Endothelial cell of umbilical vein (primary cell): ENCODE measurements at regions not wholly inside any gene's neighbourhood (a gene's known extent, or its start where the extent isn't known, plus 50 kb on each side); places are given as distances from the start of the nearest gene placed in this dataset.
"Not testable (repeated sequence)": the region's sequence is repeated elsewhere in the genome, so short reads cannot be mapped to it uniquely, and the experiment has no call there.

Source experiments
- BruUV-seq: library from RNA; stranded (reverse); fragments of 400-500 nt; replicated peaks from 2 replicates; lab custom pipeline; 2021; lab: Mats Ljungman, UMichigan
- CTCF ChIA-PET: fragments of 300-600, 350-600 bp; sonication (Branson Sonifier 250); formaldehyde crosslinking; loops from one replicate; lab custom pipeline; 2021; ENCODE audit warnings: antibody characterized with exemption, inconsistent platforms; lab: Charles Lee
- POLR2A ChIA-PET: fragments of 300-600, 350-600 bp; sonication (Branson Sonifier 250); formaldehyde crosslinking; loops from one replicate; lab custom pipeline; 2021; ENCODE audit warnings: antibody characterized with exemption, inconsistent platforms; lab: Charles Lee
- DNase-seq: peaks from one replicate; pipeline ENCODE4 v3.0.0-alpha.2; 2011; ENCODE audit warnings: low read depth, low spot score
- FAIRE-seq: peaks from 2 replicates; lab custom pipeline; 2011; peaks lifted over from hg19 to GRCh38; lab: Jason Lieb, UNC
- H2AFZ ChIP-seq: 2 replicates; pipeline ENCODE4 v1.6.0; 2012; ENCODE audit warnings: low read depth, low read length, control low read depth, inconsistent platforms
- H3K27ac ChIP-seq: 2 replicates; pipeline ENCODE4 v1.5.1; 2011; ENCODE audit warnings: low read depth, mild to moderate bottlenecking, control low read depth, low read length, moderate library complexity; ENCODE audit not compliant: insufficient read depth
- H3K27me3 ChIP-seq, 2 experiments: 2 replicates each; pipeline versions ENCODE4 v1.6.0 to v1.6.1; 2011; ENCODE audit warnings: low read length in 2 of 2, mixed read lengths in 1 of 2; ENCODE audit not compliant: control insufficient read depth in 2 of 2, insufficient read depth in 2 of 2
- H3K36me3 ChIP-seq, 2 experiments: 2 replicates in 1 of 2; 3 replicates in 1 of 2; pipeline ENCODE4 v1.5.1; 2011; ENCODE audit warnings: low read length in 2 of 2, mild to moderate bottlenecking in 1 of 2, moderate library complexity in 1 of 2; ENCODE audit not compliant: control insufficient read depth in 2 of 2, insufficient read depth in 2 of 2; ENCODE audit errors: extremely low read depth in 1 of 2
- H3K4me1 ChIP-seq: 3 replicates; pipeline ENCODE4 v1.5.1; 2011; ENCODE audit warnings: mild to moderate bottlenecking, low read length; ENCODE audit not compliant: control insufficient read depth, insufficient read depth; ENCODE audit errors: extremely low read depth
- H3K4me2 ChIP-seq: 2 replicates; pipeline ENCODE4 v1.6.1; 2011; ENCODE audit warnings: low read length, control low read depth, mixed read lengths; ENCODE audit not compliant: insufficient read depth
- H3K4me3 ChIP-seq, 3 experiments: fragments of 200-600 bp in 1 of 3; sonication (generic), shearing (Covaris generic) in 1 of 3; replicated peaks in 1 of 3; 2 replicates each; pipeline ENCODE4 v1.5.1; 2011 to 2016; ENCODE audit warnings: control low read depth in 3 of 3, low read length in 3 of 3, mild to moderate bottlenecking in 2 of 3, inconsistent platforms in 1 of 3, low read depth in 1 of 3, moderate library complexity in 1 of 3; ENCODE audit not compliant: insufficient read depth in 1 of 3
- H3K79me2 ChIP-seq: 2 replicates; pipeline ENCODE4 v1.6.0; 2012; ENCODE audit warnings: low read length, inconsistent platforms; ENCODE audit not compliant: control insufficient read depth, insufficient read depth
- H3K9ac ChIP-seq: replicated peaks from 2 replicates; pipeline ENCODE3; 2011; ENCODE audit warnings: low read length, control low read depth; ENCODE audit not compliant: insufficient read depth; ENCODE audit errors: extremely low read depth
- H3K9me1 ChIP-seq: replicated peaks from 3 replicates; pipeline ENCODE4 v1.6.0; 2011; ENCODE audit warnings: mild to moderate bottlenecking, low read length; ENCODE audit not compliant: control insufficient read depth, insufficient read depth; ENCODE audit errors: extremely low read depth
- H3K9me3 ChIP-seq: replicated peaks from 2 replicates; pipeline ENCODE4 v1.5.1; 2012; ENCODE audit warnings: low read length, inconsistent platforms; ENCODE audit not compliant: control insufficient read depth, insufficient read depth
- H4K20me1 ChIP-seq: replicated peaks from 2 replicates; pipeline ENCODE3; 2011; ENCODE audit warnings: mild to moderate bottlenecking, low read length; ENCODE audit not compliant: control insufficient read depth, insufficient read depth; ENCODE audit errors: extremely low read depth
- EZH2 ChIP-seq: IDR thresholded peaks from 2 replicates; pipeline ENCODE4 v1.6.1; 2012; ENCODE audit warnings: borderline replicate concordance, low read depth, mild to moderate bottlenecking, moderate library complexity, low read length, inconsistent platforms; ENCODE audit not compliant: severe bottlenecking
- FOS ChIP-seq: IDR thresholded peaks from 2 replicates; pipeline ENCODE4 v1.6.1; 2011; ENCODE audit warnings: mild to moderate bottlenecking, low read length, moderate library complexity, borderline replicate concordance; ENCODE audit not compliant: insufficient read depth
- GATA2 ChIP-seq: IDR thresholded peaks from 2 replicates; pipeline ENCODE4 v1.7.0; 2011; ENCODE audit warnings: low read depth, mild to moderate bottlenecking, moderate library complexity, mixed read lengths, low read length; ENCODE audit not compliant: insufficient read length, insufficient read depth
- JUN ChIP-seq: IDR thresholded peaks from 2 replicates; pipeline ENCODE4 v1.6.1; 2011; ENCODE audit warnings: borderline replicate concordance, low read depth; ENCODE audit not compliant: insufficient read length, insufficient read depth
- MYC ChIP-seq: IDR thresholded peaks from one replicate; pipeline ENCODE4 v1.6.1; 2011; ENCODE audit warnings: mild to moderate bottlenecking, low read depth, low read length
- POLR2A ChIP-seq: IDR thresholded peaks from 2 replicates; pipeline ENCODE4 v1.6.1; 2012; ENCODE audit warnings: low read depth, mild to moderate bottlenecking, control low read depth, low read length
- POLR2AphosphoS5 ChIP-seq: IDR thresholded peaks from 2 replicates; pipeline ENCODE4 v1.6.1; 2012; ENCODE audit warnings: low read depth, mild to moderate bottlenecking, control low read depth, low read length, moderate library complexity; ENCODE audit not compliant: insufficient read depth
- dilution Hi-C: fragments of 300-500 bp; cut with MboI; formaldehyde crosslinking; loops from one replicate; pipeline ENCODE4 v1.15.0; 2019; ENCODE audit warnings: low sequenced_read_pairs; ENCODE audit not compliant: extremely low pct_ligation_motif_present
- intact Hi-C: fragments of 100-400 bp; cut with micrococcal nuclease; formaldehyde crosslinking; loops from one replicate; pipeline ENCODE4 v1.10.0; 2022
- TF ChIP-seq, protein P1 (sequence below), 2 donors: IDR thresholded peaks; 1 replicate in 1 of 2; 2 replicates in 1 of 2; pipeline ENCODE4 v1.5.1; 2011; ENCODE audit warnings: low read length in 2 of 2, mild to moderate bottlenecking in 2 of 2, moderate library complexity in 2 of 2, control low read depth in 1 of 2, inconsistent platforms in 1 of 2, low read depth in 1 of 2; ENCODE audit not compliant: insufficient read depth in 1 of 2; ENCODE audit errors: extremely low read depth in 1 of 2
- TF ChIP-seq, protein P2 (sequence below): IDR thresholded peaks from 2 replicates; pipeline ENCODE4 v1.6.1; 2011; ENCODE audit not compliant: insufficient read depth, insufficient read length

DNA sequence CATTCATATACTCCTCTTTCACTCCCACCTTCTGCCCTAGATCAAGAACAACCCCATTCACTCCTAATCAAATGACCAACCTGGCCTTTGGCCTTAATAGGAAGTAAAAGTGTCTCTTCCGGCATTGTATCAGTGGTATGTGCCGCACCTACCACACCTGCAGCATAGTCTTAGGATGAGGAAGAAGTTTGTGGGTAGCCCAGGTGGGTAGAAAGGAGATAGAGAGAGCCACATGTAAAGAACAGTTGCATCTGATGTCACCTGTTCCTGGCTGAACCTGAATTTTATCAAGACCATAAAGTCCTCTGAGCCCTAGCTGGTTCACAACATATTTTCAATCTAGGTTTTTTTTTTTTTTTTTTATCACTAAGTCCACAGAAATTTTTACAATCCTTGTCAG lies 55.5 kb upstream of the PTPN12 start:
- dilution Hi-C loops (no loop called here), intact Hi-C loops (no loop called here)
- ChIA-PET CTCF (no interaction called here), POLR2A (no interaction called here)
- H3K9me1 ChIP-seq, result no peaks in the 10 kb centered on the region
- no peaks in the 10 kb centered on the region for H3K79me2 ChIP-seq
- no peak overlapping the region for H2AFZ ChIP-seq
- no peaks in the 10 kb centered on the region for H3K36me3 ChIP-seq
- DNase-seq (no peak), FAIRE-seq (no peak)
- no peak overlapping the region for H3K4me3 ChIP-seq
- H3K4me1 ChIP-seq, result no peaks in the 10 kb centered on the region
- no peak overlapping the region for H3K9ac ChIP-seq
- H3K4me2 ChIP-seq, result no peak overlapping the region
- TF ChIP-seq GATA2 (no peak), JUN (no peak), FOS (no peak), MYC (no peak), POLR2A (no peak), POLR2AphosphoS5 (no peak), EZH2 (no peak)
- TF ChIP-seq, protein P1, sequence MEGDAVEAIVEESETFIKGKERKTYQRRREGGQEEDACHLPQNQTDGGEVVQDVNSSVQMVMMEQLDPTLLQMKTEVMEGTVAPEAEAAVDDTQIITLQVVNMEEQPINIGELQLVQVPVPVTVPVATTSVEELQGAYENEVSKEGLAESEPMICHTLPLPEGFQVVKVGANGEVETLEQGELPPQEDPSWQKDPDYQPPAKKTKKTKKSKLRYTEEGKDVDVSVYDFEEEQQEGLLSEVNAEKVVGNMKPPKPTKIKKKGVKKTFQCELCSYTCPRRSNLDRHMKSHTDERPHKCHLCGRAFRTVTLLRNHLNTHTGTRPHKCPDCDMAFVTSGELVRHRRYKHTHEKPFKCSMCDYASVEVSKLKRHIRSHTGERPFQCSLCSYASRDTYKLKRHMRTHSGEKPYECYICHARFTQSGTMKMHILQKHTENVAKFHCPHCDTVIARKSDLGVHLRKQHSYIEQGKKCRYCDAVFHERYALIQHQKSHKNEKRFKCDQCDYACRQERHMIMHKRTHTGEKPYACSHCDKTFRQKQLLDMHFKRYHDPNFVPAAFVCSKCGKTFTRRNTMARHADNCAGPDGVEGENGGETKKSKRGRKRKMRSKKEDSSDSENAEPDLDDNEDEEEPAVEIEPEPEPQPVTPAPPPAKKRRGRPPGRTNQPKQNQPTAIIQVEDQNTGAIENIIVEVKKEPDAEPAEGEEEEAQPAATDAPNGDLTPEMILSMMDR (IDR thresholded peaks at IDR 0.05; ENCODE audit: extremely low read depth in 1 of 2, insufficient read depth in 1 of 2, low read depth in 1 of 2, low read length in 2 of 2), result no peak
- TF ChIP-seq, protein P2, sequence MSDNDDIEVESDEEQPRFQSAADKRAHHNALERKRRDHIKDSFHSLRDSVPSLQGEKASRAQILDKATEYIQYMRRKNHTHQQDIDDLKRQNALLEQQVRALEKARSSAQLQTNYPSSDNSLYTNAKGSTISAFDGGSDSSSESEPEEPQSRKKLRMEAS, result no peak
- H3K27me3 ChIP-seq, result peaks cover 0 to 4% of the 10 kb centered on the region in 2 experiments
- BruUV-seq, result no TSS peak
- H3K9me3 ChIP-seq, result no peaks in the 10 kb centered on the region
- no peak overlapping the region for H3K27ac ChIP-seq
- no peaks in the 10 kb centered on the region for H4K20me1 ChIP-seq

DNA sequence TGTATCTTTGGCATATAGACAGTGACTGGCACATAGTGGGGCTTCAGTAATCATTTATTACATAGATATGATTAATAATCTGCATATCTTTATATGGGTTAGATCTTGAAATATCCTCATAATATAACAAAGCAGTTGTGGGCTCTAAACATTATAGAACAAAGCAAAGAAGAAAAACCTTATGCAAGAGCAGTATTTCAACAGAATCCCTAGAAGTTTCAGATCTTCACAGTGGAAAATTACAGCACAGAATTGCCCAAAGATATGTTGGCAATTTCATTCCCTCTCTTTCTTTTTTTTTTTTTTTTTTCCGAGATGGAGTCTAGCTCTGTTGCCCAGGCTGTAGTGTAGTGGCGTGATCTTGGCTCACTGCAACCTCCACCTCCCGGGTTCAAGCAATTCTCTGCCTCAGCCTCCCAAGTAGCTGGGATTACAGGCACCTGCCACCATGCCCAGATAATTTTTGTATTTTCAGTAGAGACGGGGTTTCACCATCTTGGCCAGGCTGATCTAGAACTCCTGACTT lies 56.9 kb upstream of the PTPN12 start:
- not testable (repeated sequence) for DNase-seq

More for the DNA sequence above, 56.9 kb upstream of the PTPN12 start:
- FAIRE-seq, intact Hi-C loops, H2AFZ ChIP-seq, CTCF ChIA-PET, H3K79me2 ChIP-seq, H3K4me1 ChIP-seq, H3K9me1 ChIP-seq, dilution Hi-C loops, H4K20me1 ChIP-seq, H3K9me3 ChIP-seq, H3K9ac ChIP-seq, BruUV-seq, H3K27me3 ChIP-seq, H3K4me2 ChIP-seq, H3K4me3 ChIP-seq, H3K36me3 ChIP-seq, POLR2A ChIA-PET, H3K27ac ChIP-seq: not testable (repeated sequence)
